ENCODE measurements at regions not wholly inside any gene's neighbourhood (a gene's known extent, or its start where the extent isn't known, plus 50 kb on each side); places are given as distances from the start of the nearest gene placed in this dataset.

GRCh38 chr2:14760169-14760568 lies 127.7 kb downstream of the LRATD1 start:
- H3K4me3 ChIP-seq (ENCODE audit: low read length) = no peak overlapping the region
- no peaks in the 10 kb centered on the region for H3K4me1 ChIP-seq (ENCODE audit: low read length)
- H3K79me2 ChIP-seq (ENCODE audit: low read length) = no peaks in the 10 kb centered on the region
- H3K9me3 ChIP-seq (ENCODE audit: insufficient read depth, low read length) = no peaks in the 10 kb centered on the region
- no peaks in the 10 kb centered on the region for H3K36me3 ChIP-seq (replicated peaks; ENCODE audit: low read depth, low read length)
- TF ChIP-seq CTCF (IDR thresholded peaks at IDR 0.05; ENCODE audit: low read depth, low read length) (no peak), EZH2phosphoT487 (IDR thresholded peaks at IDR 0.05; ENCODE audit: low read depth) (no peak)
- no peaks in the 10 kb centered on the region for H3K27me3 ChIP-seq (ENCODE audit: low read depth, low read length)
- H4K20me1 ChIP-seq (ENCODE audit: insufficient read depth, low read length) = no peaks in the 10 kb centered on the region
- no peak overlapping the region for H3K27ac ChIP-seq (ENCODE audit: low read length)
- H2AFZ ChIP-seq (ENCODE audit: low read depth, low read length) = no peak overlapping the region
- no peak overlapping the region for H3K4me2 ChIP-seq (ENCODE audit: low read length)
- H3K9ac ChIP-seq (ENCODE audit: low read length) = no peak overlapping the region

GRCh38 chr2:14761118-14761517 lies 128.6 kb downstream of the LRATD1 start:
- no peaks in the 10 kb centered on the region for H3K27me3 ChIP-seq (ENCODE audit: low read depth, low read length)
- no peaks in the 10 kb centered on the region for H3K79me2 ChIP-seq (ENCODE audit: low read length)
- no peak overlapping the region for H3K4me2 ChIP-seq (ENCODE audit: low read length)
- no peaks in the 10 kb centered on the region for H3K36me3 ChIP-seq (replicated peaks; ENCODE audit: low read depth, low read length)
- no peak overlapping the region for H3K4me3 ChIP-seq (ENCODE audit: low read length)
- no peak overlapping the region for H2AFZ ChIP-seq (ENCODE audit: low read depth, low read length)
- H4K20me1 ChIP-seq (ENCODE audit: insufficient read depth, low read length) = no peaks in the 10 kb centered on the region
- no peaks in the 10 kb centered on the region for H3K9me3 ChIP-seq (ENCODE audit: insufficient read depth, low read length)
- H3K27ac ChIP-seq (ENCODE audit: low read length) = no peak overlapping the region
- no peaks in the 10 kb centered on the region for H3K4me1 ChIP-seq (ENCODE audit: low read length)
- TF ChIP-seq EZH2phosphoT487 (IDR thresholded peaks at IDR 0.05; ENCODE audit: low read depth) (no peak), CTCF (IDR thresholded peaks at IDR 0.05; ENCODE audit: low read depth, low read length) (no peak)
- H3K9ac ChIP-seq (ENCODE audit: low read length) = no peak overlapping the region

- no peak overlapping the region for H3K27ac ChIP-seq (ENCODE audit: low read length)
- no peaks in the 10 kb centered on the region for H3K27me3 ChIP-seq (ENCODE audit: low read depth, low read length)
- no peak overlapping the region for H3K9ac ChIP-seq (ENCODE audit: low read length)
- no peaks in the 10 kb centered on the region for H3K79me2 ChIP-seq (ENCODE audit: low read length)
- H4K20me1 ChIP-seq (ENCODE audit: insufficient read depth, low read length) = no peaks in the 10 kb centered on the region
- H3K4me3 ChIP-seq (ENCODE audit: low read length) = no peak overlapping the region
- TF ChIP-seq EZH2phosphoT487 (IDR thresholded peaks at IDR 0.05; ENCODE audit: low read depth) (no peak), CTCF (IDR thresholded peaks at IDR 0.05; ENCODE audit: low read depth, low read length) (no peak)
- H3K4me1 ChIP-seq (ENCODE audit: low read length) = peaks cover 6% of the 10 kb centered on the region; the same call in 1 of the 2 replicates
- no peak overlapping the region for H3K4me2 ChIP-seq (ENCODE audit: low read length)
- H3K9me3 ChIP-seq (ENCODE audit: insufficient read depth, low read length) = no peaks in the 10 kb centered on the region
- H2AFZ ChIP-seq (ENCODE audit: low read depth, low read length) = no peak overlapping the region
- no peaks in the 10 kb centered on the region for H3K36me3 ChIP-seq (replicated peaks; ENCODE audit: low read depth, low read length)
Observed at GRCh38 chr2:14773696-14774095, 141.2 kb downstream of the LRATD1 start.

GRCh38 chr2:14774436-14774968 lies 142.0 kb downstream of the LRATD1 start:
- H3K4me2 ChIP-seq (ENCODE audit: low read length) = no peak overlapping the region
- peaks cover 6% of the 10 kb centered on the region; the same call in 1 of the 2 replicates for H3K4me1 ChIP-seq (ENCODE audit: low read length)
- no peak overlapping the region for H3K4me3 ChIP-seq (ENCODE audit: low read length)
- no peaks in the 10 kb centered on the region for H3K9me3 ChIP-seq (ENCODE audit: insufficient read depth, low read length)
- H4K20me1 ChIP-seq (ENCODE audit: insufficient read depth, low read length) = no peaks in the 10 kb centered on the region
- TF ChIP-seq EZH2phosphoT487 (IDR thresholded peaks at IDR 0.05; ENCODE audit: low read depth) (no peak), CTCF (IDR thresholded peaks at IDR 0.05; ENCODE audit: low read depth, low read length) (no peak)
- H3K79me2 ChIP-seq (ENCODE audit: low read length) = no peaks in the 10 kb centered on the region
- no peaks in the 10 kb centered on the region for H3K27me3 ChIP-seq (ENCODE audit: low read depth, low read length)
- no peak overlapping the region for H3K9ac ChIP-seq (ENCODE audit: low read length)
- H3K27ac ChIP-seq (ENCODE audit: low read length) = no peak overlapping the region
- no peak overlapping the region for H2AFZ ChIP-seq (ENCODE audit: low read depth, low read length)
- H3K36me3 ChIP-seq (replicated peaks; ENCODE audit: low read depth, low read length) = no peaks in the 10 kb centered on the region
